Activated CD4-positive, alpha-beta T cell treated with anti-CD3 and anti-CD28 coated beads, Interleukin-2, amount 10 ng/mL, durations not matched to agents 7 days and 5 days (primary cell): ENCODE measurements at regions not wholly inside any gene's neighbourhood (a gene's known extent, or its start where the extent isn't known, plus 50 kb on each side); places are given as distances from the start of the nearest gene placed in this dataset.
A peak's percentile ranks its signal among the peaks of the same experiment; 100 is the strongest.

Source experiments
- CTCF ChIA-PET: fragments of 350-600 bp; sonication (Branson Sonifier 250); formaldehyde crosslinking; loops from one replicate; lab custom pipeline; 2021; ENCODE audit warnings: antibody characterized with exemption; lab: Charles Lee
- POLR2A ChIA-PET: fragments of 350-600 bp; sonication (Branson Sonifier 250); formaldehyde crosslinking; loops from one replicate; lab custom pipeline; 2021; ENCODE audit warnings: antibody characterized with exemption; lab: Charles Lee
- DNase-seq: peaks from one replicate; pipeline ENCODE4 v3.0.0-alpha.2; 2020
- H3K27ac Mint-ChIP-seq: one replicate; pipeline ENCODE4 v1.8.0; 2021; ENCODE audit warnings: mild to moderate bottlenecking, moderate library complexity, mixed read lengths
- H3K27me3 Mint-ChIP-seq: one replicate; pipeline ENCODE4 v1.8.0; 2021; ENCODE audit warnings: mixed read lengths
- H3K36me3 Mint-ChIP-seq: one replicate; pipeline ENCODE4 v1.8.0; 2021; ENCODE audit warnings: low read depth, mixed read lengths
- H3K4me1 Mint-ChIP-seq: one replicate; pipeline ENCODE4 v1.8.0; 2021; ENCODE audit warnings: mixed read lengths
- H3K4me3 Mint-ChIP-seq: one replicate; pipeline ENCODE4 v1.8.0; 2021; ENCODE audit warnings: mild to moderate bottlenecking, moderate library complexity, mixed read lengths
- H3K9me3 Mint-ChIP-seq: one replicate; pipeline ENCODE4 v1.8.0; 2021; ENCODE audit warnings: mixed read lengths

DNA sequence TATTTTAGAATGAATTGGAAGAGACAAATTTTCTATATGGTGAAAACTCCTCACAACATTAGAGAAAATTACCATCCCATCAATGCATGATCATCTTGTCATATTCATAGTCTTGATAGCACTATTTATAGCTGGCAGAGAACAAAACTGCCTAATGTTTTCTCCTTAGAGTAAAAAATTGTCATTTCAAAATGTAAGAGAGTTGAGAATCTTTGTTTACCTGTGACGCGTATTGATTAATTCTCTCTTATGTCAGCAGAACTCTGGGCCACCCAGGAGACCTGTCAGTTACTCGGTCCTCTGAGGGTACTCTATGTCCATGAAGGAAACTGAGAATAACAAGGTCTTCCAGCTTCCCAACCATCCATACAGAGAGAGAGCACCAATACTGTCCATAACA lies 381.4 kb upstream of the ZP4 start:
- DNase-seq, result no peak
- Mint-ChIP-seq H3K27ac (no peak overlapping the region), H3K9me3 (peaks cover 15% of the 10 kb centered on the region), H3K4me3 (no peak overlapping the region), H3K4me1 (no peaks in the 10 kb centered on the region), H3K27me3 (no peaks in the 10 kb centered on the region), H3K36me3 (no peaks in the 10 kb centered on the region)
- ChIA-PET POLR2A (no interaction called here), CTCF (no interaction called here)

DNA sequence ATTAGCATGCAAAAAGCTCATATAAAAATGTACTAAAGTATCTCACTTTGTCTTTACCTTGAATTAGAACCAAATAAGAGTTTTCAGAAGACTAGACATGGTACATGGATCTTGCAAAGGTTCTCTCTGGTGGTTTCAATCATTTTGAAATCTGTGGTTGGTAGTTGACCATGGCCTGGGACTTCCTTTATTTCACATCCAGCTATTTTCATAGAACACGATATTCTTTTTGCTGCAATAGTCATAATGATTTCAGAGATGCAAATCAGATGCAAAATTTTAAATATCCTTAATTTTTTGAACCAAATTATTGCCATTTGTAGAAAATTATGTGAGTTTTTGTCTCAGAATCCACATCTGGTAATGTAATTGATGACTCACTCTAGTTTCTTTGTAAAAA lies 375.1 kb upstream of the ZP4 start:
- POLR2A ChIA-PET, result no interaction called here
- CTCF ChIA-PET, result no interaction called here
- no peak overlapping the region for H3K4me3 Mint-ChIP-seq
- no peaks in the 10 kb centered on the region for H3K27me3 Mint-ChIP-seq
- H3K9me3 Mint-ChIP-seq, result peaks cover 3% of the 10 kb centered on the region
- H3K4me1 Mint-ChIP-seq, result no peaks in the 10 kb centered on the region
- H3K27ac Mint-ChIP-seq, result no peak overlapping the region
- no peak for DNase-seq
- H3K36me3 Mint-ChIP-seq, result no peaks in the 10 kb centered on the region

DNA sequence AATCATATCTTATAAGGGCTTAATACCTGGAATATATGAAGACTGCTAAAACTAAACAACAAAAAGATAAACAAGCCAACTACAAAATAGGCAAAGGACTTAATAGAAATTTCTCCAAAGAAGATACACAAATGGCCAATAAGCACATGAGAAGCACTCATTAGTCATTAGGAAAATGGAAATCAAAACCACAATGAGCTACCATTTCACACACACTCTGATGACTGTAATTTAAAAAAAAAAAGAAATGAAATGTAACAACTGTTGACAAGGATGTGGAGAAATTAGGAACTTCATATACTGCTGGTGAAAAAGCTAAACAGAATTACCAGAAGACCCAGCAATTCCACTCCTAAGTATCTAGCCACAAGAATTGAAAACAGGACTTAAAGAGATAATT lies 374.2 kb upstream of the ZP4 start:
- CTCF ChIA-PET, result interaction anchor here (0.6 kb wide), 2 partner anchors 284 to 935 kb away, joined by 3 to 4 read pairs; no protein-coding TSS in a partner anchor
- no peaks in the 10 kb centered on the region for H3K4me1 Mint-ChIP-seq
- DNase-seq, result no peak
- H3K36me3 Mint-ChIP-seq, result no peaks in the 10 kb centered on the region
- no peaks in the 10 kb centered on the region for H3K27me3 Mint-ChIP-seq
- H3K27ac Mint-ChIP-seq, result no peak overlapping the region
- H3K9me3 Mint-ChIP-seq, result no peaks in the 10 kb centered on the region
- H3K4me3 Mint-ChIP-seq, result no peak overlapping the region
- POLR2A ChIA-PET, result no interaction called here

DNA sequence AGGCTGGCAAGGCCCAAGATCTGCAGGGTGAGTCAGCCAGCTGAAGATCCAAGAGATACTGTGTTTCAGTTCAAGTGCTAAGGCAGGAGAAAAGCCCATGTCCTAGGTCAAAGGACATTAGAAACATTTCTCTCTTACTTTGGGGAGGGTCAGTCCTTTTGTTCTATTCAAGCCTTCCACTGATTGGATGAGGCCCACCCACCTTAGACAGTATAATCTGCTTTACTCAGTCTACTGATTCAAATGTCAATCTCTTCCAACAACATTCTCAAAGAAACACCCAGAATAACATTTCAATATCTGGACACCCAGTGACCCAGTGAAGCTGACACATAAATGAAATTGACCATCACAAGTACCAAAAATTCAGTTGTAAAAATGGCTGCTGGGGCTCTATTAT lies 367.8 kb upstream of the ZP4 start:
- ChIA-PET CTCF (no interaction called here), POLR2A (no interaction called here)
- DNase-seq, result no peak
- no peaks in the 10 kb centered on the region for H3K9me3 Mint-ChIP-seq
- H3K27ac Mint-ChIP-seq, result no peak overlapping the region
- H3K36me3 Mint-ChIP-seq, result no peaks in the 10 kb centered on the region
- no peak overlapping the region for H3K4me3 Mint-ChIP-seq
- no peaks in the 10 kb centered on the region for H3K27me3 Mint-ChIP-seq
- H3K4me1 Mint-ChIP-seq, result no peaks in the 10 kb centered on the region

DNA sequence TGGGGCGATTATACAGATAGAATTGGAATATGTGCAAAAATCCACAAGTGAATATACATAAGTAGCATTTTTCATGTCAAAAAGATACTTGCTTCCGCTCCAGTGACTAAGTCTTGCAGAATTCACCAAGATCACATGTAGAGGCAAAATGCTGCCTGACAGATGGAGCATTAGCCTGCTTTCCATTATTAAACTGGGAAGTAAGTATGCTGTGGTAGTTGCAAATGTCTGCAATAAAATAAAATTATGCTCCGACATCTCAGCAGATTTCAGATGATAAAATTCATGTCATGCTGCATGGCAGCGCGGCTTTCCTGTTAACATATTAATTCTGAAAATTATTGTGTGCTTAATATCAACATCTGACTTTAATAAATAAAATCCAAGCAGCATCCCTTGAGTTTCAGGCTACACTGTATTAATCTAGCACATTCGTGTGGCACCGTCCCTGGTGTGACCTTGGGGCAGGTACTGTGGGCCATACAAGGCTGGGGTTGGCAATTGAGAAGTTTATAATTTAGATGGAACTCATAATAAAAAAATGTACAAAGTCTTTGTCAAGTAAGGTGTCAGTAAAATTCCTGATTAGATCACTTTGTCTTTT lies 366.4 kb upstream of the ZP4 start:
- no peak for DNase-seq
- POLR2A ChIA-PET, result no interaction called here
- CTCF ChIA-PET, result no interaction called here
- H3K4me3 Mint-ChIP-seq, result no peak overlapping the region
- H3K9me3 Mint-ChIP-seq, result no peaks in the 10 kb centered on the region
- no peak overlapping the region for H3K27ac Mint-ChIP-seq
- H3K27me3 Mint-ChIP-seq, result no peaks in the 10 kb centered on the region
- no peaks in the 10 kb centered on the region for H3K36me3 Mint-ChIP-seq
- H3K4me1 Mint-ChIP-seq, result no peaks in the 10 kb centered on the region

DNA sequence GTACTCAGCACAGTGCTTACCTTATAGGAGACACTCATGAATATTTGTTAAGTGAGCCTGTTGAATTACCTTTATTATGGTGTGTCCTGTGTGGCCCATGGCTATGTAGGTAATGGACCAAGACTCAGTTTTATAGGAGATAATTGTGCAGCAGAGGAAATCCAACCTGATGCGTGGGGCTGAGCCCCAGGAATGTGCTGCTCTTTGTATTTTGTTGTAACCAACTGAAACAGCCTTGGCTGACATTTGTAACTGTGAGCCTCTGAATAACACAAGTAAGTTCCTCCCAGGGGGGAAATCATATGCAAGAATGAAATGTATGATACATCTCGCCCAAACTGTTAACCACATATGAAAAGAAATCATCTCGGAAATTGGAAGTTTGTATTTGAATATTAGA lies 364.2 kb upstream of the ZP4 start:
- Mint-ChIP-seq H3K36me3 (no peaks in the 10 kb centered on the region), H3K27me3 (no peaks in the 10 kb centered on the region), H3K27ac (no peak overlapping the region), H3K4me3 (no peak overlapping the region), H3K9me3 (no peaks in the 10 kb centered on the region), H3K4me1 (no peaks in the 10 kb centered on the region)
- ChIA-PET POLR2A (no interaction called here), CTCF (no interaction called here)
- DNase-seq, result no peak

DNA sequence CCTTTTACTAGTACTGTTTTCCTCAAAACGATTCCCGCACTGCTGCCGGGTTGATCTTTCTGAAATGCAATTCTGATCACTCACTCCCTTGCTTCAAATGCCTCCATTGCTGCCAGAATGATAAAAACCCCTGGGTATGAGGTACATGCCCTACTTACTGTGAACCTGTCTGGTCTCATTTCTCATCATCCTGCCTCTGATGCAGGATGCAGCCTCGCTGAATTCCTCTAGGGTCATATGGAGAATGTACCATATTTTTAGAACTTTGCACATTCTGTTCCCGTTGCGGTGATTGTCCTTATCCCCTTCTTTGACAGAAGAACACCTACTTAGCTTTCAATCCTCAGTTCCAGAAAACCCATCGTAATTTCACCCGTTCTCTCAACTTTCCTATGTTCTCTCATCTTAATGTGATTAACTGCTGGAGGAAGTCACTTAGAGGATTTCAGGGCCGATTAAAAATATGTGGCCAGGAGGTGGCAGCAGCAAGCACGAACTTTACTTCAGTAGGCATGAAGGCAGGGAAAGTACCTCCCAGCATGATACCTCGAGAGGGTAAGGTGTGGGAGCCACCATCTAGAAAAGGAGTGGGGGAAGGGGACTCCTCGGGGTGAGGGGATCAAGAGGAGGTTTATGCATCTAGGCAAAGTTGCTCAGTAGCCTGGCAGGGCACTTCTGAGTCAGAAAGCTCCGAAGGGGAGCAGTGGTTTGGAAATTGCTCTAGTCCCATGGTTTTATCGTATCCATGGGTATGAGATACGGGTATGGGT lies 361.5 kb upstream of the ZP4 start:
- H3K4me3 Mint-ChIP-seq, result no peak overlapping the region
- H3K9me3 Mint-ChIP-seq, result no peaks in the 10 kb centered on the region
- H3K36me3 Mint-ChIP-seq, result no peaks in the 10 kb centered on the region
- POLR2A ChIA-PET, result no interaction called here
- no peaks in the 10 kb centered on the region for H3K27me3 Mint-ChIP-seq
- no peak overlapping the region for H3K27ac Mint-ChIP-seq
- DNase-seq, result peak; percentile 32
- CTCF ChIA-PET, result no interaction called here
- no peaks in the 10 kb centered on the region for H3K4me1 Mint-ChIP-seq

DNA sequence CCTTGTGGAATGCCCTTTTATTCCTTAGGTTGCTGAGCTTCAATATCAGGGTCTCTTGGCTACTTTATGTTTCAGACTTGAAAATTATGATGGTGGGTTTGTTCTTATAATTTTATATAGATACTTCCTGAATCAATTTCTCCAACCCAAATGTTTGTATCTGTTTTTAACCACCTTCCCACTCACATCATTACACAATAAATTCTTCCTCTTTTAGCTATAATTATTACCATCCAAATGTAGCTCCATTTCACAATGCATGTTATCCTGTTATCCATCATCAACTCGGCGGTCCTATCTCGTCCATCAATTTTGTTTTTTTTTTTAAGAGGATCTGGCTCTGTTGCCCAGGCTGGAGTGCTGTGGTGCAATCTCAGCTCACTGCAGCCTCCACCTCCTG lies 357.6 kb upstream of the ZP4 start:
- Mint-ChIP-seq H3K27me3 (no peaks in the 10 kb centered on the region), H3K4me1 (no peaks in the 10 kb centered on the region), H3K9me3 (no peaks in the 10 kb centered on the region), H3K36me3 (no peaks in the 10 kb centered on the region), H3K4me3 (no peak overlapping the region), H3K27ac (no peak overlapping the region)
- ChIA-PET CTCF (no interaction called here), POLR2A (no interaction called here)
- DNase-seq, result no peak

DNA sequence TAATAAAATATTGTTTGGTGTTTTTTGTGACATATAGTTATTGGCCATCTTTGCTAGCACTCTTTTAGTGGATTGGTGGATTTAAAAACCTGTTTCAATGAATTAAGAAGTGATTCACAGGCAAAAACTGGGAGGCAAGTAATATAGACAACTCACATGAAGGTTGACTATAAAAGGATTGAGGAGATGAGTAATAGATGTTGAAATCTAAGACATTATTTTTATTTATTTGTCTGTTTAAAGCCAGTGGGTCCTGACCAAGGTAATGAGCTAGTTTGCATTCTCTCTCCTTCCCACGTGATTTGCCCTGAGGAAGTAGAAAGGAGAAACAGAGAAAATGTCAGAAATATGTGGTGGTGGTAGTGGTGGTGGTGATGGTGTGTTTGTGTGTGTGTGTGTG lies 351.5 kb upstream of the ZP4 start:
- Mint-ChIP-seq H3K4me3 (no peak overlapping the region), H3K9me3 (no peaks in the 10 kb centered on the region), H3K4me1 (no peaks in the 10 kb centered on the region), H3K27me3 (no peaks in the 10 kb centered on the region), H3K36me3 (no peaks in the 10 kb centered on the region), H3K27ac (no peak overlapping the region)
- ChIA-PET POLR2A (no interaction called here), CTCF (no interaction called here)
- no peak for DNase-seq

DNA sequence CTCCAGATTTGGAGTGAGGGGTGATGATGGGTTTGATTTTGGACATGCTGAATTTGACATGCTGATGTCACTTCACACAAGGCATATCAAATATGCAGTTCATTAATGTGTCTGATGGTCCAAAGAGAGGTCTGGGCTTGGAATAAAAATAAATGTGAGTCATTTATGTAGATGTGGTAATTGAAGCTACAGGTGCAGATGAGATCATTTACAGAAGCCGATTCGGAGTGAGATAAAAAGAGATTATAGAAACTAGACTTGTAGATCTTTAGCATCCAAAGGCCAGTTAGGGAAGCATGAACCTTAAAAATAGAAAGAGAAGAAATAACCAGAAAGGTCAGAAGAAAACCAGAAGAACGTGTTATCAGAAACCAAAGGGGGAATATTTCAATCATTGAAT lies 350.9 kb upstream of the ZP4 start:
- H3K27me3 Mint-ChIP-seq, result no peaks in the 10 kb centered on the region
- no peak for DNase-seq
- H3K9me3 Mint-ChIP-seq, result no peaks in the 10 kb centered on the region
- H3K4me1 Mint-ChIP-seq, result no peaks in the 10 kb centered on the region
- no peaks in the 10 kb centered on the region for H3K36me3 Mint-ChIP-seq
- H3K4me3 Mint-ChIP-seq, result no peak overlapping the region
- no peak overlapping the region for H3K27ac Mint-ChIP-seq
- ChIA-PET POLR2A (no interaction called here), CTCF (no interaction called here)

DNA sequence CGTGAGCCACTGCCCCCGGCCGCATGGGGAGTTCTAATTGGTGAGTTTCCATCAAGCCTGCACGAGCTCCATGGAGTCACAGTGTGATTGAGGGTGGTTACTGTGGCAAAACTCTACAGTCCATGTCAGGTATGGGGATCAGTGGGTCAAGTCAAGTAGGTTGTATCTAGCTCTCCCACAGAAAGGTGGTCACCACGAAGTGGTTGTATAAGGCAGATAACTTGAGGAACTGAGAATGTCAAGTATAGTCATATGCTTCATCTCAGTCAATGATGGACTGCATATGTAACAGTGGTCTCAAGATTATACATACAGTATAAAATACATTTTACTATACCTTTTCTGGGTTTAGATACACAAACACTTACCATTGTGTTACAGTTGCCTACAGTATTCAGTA lies 348.6 kb upstream of the ZP4 start:
- no peak overlapping the region for H3K27ac Mint-ChIP-seq
- H3K36me3 Mint-ChIP-seq, result no peaks in the 10 kb centered on the region
- CTCF ChIA-PET, result interaction anchor here (0.7 kb wide), 1 partner anchor 1233 kb away, joined by 3 read pairs; no protein-coding TSS in a partner anchor
- no peaks in the 10 kb centered on the region for H3K4me1 Mint-ChIP-seq
- H3K27me3 Mint-ChIP-seq, result no peaks in the 10 kb centered on the region
- DNase-seq, result no peak
- no peaks in the 10 kb centered on the region for H3K9me3 Mint-ChIP-seq
- POLR2A ChIA-PET, result no interaction called here
- no peak overlapping the region for H3K4me3 Mint-ChIP-seq

DNA sequence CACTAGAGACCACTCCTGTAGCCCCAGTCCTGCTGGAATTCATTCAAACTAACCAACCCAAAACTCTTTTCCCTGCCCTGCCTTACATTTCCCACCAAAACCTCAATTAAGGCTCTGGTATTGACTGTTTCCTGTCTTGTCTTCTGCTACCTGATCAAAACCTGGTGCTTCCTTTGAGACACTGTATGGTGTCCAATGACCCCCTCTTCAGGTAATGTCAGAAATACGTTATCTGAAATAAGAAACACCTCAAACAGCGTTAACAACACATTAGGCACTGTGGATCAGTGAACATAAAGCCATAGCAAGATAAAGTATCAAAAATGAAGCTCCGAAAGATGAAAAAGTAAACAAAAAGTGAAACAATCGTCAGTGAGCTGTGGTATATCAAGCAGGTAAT lies 343.2 kb upstream of the ZP4 start:
- no peaks in the 10 kb centered on the region for H3K36me3 Mint-ChIP-seq
- H3K27me3 Mint-ChIP-seq, result no peaks in the 10 kb centered on the region
- no peak overlapping the region for H3K27ac Mint-ChIP-seq
- no peak overlapping the region for H3K4me3 Mint-ChIP-seq
- CTCF ChIA-PET, result no interaction called here
- H3K9me3 Mint-ChIP-seq, result no peaks in the 10 kb centered on the region
- POLR2A ChIA-PET, result no interaction called here
- H3K4me1 Mint-ChIP-seq, result no peaks in the 10 kb centered on the region
- no peak for DNase-seq

DNA sequence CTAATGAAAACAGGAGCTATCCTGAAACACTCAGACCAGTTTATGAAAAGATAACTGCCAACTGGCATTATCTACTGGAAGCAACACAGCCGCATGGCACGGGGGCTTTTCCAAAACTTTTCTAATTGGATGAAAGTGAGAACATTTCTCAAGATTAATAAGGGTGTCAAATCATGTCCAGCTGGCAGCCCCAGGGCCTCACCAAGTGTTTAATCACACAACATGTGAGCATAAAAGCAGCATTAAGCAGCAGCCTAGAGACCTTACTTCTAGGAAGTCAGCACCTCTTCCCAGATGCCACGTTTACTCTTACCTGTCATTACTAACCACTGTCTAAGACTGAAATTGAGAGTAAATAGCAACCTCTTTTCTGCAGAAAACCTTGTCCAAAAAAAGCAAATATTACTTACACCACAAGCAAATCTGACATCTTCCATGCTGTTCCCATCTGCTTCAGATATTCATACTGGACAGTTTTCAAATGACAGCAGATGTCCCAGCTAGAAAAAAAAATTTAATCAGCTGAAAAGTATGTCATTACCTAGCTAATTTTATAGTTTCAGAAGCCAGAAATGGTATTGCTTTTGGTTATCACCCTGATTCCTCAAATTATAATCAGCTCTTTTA lies 341.5 kb upstream of the ZP4 start:
- Mint-ChIP-seq H3K4me3 (no peak overlapping the region), H3K27me3 (no peaks in the 10 kb centered on the region)

More for the DNA sequence above, 341.5 kb upstream of the ZP4 start:
- Mint-ChIP-seq H3K4me1 (no peaks in the 10 kb centered on the region), H3K36me3 (no peaks in the 10 kb centered on the region), H3K9me3 (no peaks in the 10 kb centered on the region), H3K27ac (no peak overlapping the region)
- DNase-seq, result no peak
- POLR2A ChIA-PET, result no interaction called here
- CTCF ChIA-PET, result interaction anchor here (1.6 kb wide), 1 partner anchor 38 kb away, joined by 3 read pairs; no protein-coding TSS in a partner anchor
